ENCODE measurements at regions not wholly inside any gene's neighbourhood (a gene's known extent, or its start where the extent isn't known, plus 50 kb on each side); places are given as distances from the start of the nearest gene placed in this dataset.

- no peak for DNase-seq
These were observed 271.4 kb downstream of the FOXD2 start for GRCh38 chr1:47709019-47709871.

- DNase-seq: no peak
These were observed 272.0 kb downstream of the FOXD2 start for GRCh38 chr1:47709872-47710231.

- no peak for DNase-seq
These were observed 272.7 kb downstream of the FOXD2 start for GRCh38 chr1:47710329-47711071.
